Rectal smooth muscle tissue (tissue), 1 donor: ENCODE measurements at regions not wholly inside any gene's neighbourhood (a gene's known extent, or its start where the extent isn't known, plus 50 kb on each side); places are given as distances from the start of the nearest gene placed in this dataset.

ENCODE experiments used
- H3K27ac ChIP-seq: one replicate; pipeline ENCODE4 v1.7.0; 2013; ENCODE audit warnings: low read depth, low read length, inconsistent platforms
- H3K27me3 ChIP-seq: one replicate; pipeline ENCODE4 v1.7.0; 2013; ENCODE audit warnings: low read length; ENCODE audit not compliant: control insufficient read depth, insufficient read depth
- H3K36me3 ChIP-seq: one replicate; pipeline ENCODE4 v1.7.0; 2013; ENCODE audit warnings: low read length; ENCODE audit not compliant: control insufficient read depth, insufficient read depth
- H3K4me1 ChIP-seq: one replicate; pipeline ENCODE4 v1.7.0; 2013; ENCODE audit warnings: low read length; ENCODE audit not compliant: control insufficient read depth, insufficient read depth
- H3K4me3 ChIP-seq: one replicate; pipeline ENCODE4 v1.7.0; 2013; ENCODE audit warnings: low read length
- H3K9ac ChIP-seq: one replicate; pipeline ENCODE4 v1.7.0; 2013; ENCODE audit warnings: low read length

DNA sequence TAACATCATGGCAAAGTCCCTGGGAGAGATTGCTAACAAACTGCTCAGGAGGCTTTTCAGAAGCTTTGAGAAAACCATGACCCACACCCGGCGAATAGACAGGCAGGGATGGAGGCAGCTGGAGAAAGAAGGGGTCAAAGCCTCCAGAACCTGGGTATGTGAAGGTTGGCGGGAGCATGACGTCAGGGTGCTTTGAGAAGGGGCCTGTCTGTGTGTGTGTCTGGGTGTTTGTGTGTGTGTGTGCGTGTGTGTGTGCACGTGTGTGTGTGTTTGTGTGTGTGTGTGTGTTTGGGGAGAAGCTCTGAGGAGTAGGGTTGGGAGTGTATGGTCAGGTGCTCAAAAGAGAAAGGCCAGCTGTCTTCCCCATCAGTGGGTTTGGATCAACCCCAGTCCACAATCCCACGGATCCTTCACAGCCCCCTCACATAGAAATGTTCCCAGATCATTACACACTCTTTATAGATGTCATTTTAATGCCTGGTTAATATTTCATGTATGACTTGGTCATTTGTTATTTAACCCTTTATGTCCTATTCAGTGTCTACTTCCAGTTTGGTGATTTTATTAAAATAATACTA lies 254.1 kb upstream of the SMIM21 start:
- Histone ChIP-seq H3K36me3 (no peaks in the 10 kb centered on the region), H3K9ac (no peak overlapping the region), H3K4me1 (peaks cover 2% of the 10 kb centered on the region), H3K27ac (no peak overlapping the region), H3K4me3 (no peak overlapping the region), H3K27me3 (no peaks in the 10 kb centered on the region)

DNA sequence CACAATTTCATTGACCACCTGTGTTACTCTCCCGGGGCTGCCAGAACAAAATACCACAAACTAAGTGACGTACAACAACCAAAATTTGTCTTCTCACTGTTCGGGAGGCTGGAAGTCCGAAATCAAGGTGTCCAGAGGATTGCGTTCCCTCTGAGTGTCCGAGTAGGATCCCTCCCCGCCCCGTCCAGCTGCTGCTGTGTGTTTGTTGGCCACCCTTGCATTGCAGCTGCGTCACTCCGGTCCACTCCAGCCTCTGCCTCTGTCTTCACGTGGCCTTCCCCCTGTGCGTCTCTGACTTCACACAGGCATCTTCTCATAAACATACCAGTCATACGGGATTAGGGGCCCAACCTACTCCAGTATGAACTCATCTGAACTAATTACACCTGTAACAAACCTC lies 251.8 kb upstream of the SMIM21 start:
- H3K9ac ChIP-seq = no peak overlapping the region
- H3K4me3 ChIP-seq = no peak overlapping the region
- H3K27ac ChIP-seq = no peak overlapping the region
- H3K36me3 ChIP-seq = no peaks in the 10 kb centered on the region
- H3K27me3 ChIP-seq = no peaks in the 10 kb centered on the region
- no peaks in the 10 kb centered on the region for H3K4me1 ChIP-seq

DNA sequence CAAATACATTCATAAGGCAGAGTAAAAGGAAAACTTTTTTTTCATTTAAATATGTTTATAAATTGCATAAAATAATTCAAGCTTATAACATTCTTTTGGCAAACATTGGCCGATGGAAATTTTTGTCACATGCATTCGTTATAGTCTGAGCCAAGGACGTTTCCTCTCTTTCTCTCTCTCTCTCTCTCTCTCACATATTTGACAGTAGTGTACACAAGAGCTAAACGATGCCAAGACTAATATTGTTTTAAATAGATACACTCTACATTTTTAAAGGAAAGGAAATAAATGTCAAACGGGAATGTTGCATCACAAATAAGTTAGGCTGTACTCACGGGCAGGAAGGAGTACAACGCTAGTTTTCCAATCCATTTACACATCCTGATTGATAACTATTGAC lies 251.1 kb upstream of the SMIM21 start:
- H3K4me3 ChIP-seq = no peak overlapping the region
- no peaks in the 10 kb centered on the region for H3K27me3 ChIP-seq
- no peaks in the 10 kb centered on the region for H3K36me3 ChIP-seq
- H3K4me1 ChIP-seq = no peaks in the 10 kb centered on the region
- H3K9ac ChIP-seq = no peak overlapping the region
- H3K27ac ChIP-seq = no peak overlapping the region

DNA sequence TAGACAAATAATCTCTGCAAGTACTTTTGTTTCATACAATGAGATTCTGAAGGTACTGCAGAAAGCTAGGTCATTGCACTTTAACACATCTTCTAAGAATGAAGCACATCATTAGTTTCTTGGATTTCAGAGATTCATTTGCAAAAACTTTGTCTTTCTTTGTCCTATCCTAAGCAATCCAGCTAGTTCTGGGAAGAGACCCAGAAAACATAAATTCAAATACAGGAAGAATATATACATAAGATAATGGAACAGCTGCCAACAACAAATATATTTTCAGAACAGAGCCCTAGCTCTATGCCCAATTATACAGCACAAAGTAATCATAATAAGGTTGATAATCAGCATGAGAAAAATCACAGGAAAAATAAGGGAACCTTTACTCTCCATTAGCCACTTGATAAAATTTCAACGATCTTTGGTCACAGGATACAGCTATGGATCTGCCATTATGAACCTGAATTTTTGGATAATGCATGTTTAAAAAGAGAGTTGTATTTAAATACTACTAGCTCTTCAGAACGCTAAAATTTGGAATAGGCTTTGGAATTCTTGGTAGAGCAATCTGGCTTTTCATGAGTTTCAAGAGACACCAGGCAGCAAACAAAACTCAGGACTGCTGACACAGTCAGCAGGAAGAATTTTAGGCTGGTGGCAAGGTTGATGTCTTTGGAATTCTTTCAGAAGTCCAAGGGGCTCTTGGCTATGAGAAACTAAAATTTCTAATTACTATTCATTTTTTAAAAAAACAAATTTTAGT lies 250.4 kb upstream of the SMIM21 start:
- H3K27ac ChIP-seq = no peak overlapping the region

DNA sequence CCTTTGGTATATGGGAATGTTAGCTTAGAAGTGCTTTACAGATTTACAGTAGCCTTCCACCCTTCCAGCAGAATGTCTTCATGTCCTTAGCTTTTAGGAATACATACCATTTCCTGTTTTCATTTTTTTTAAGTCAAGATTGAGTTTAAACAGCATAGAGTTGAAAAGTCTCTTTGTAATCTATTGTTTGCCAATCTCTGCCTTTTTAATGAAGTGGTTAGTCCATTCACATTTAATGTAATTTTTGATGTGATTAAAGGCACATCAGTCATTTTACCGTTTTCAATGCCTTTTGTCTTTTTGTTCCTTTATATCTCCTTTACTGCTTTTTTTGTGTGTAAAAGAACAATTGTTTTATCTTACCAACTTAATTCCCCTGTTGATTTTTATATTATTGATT lies 233.4 kb upstream of the SMIM21 start:
- no peak overlapping the region for H3K27ac ChIP-seq
- no peaks in the 10 kb centered on the region for H3K27me3 ChIP-seq
- H3K4me1 ChIP-seq = no peaks in the 10 kb centered on the region
- H3K9ac ChIP-seq = no peak overlapping the region
- no peaks in the 10 kb centered on the region for H3K36me3 ChIP-seq
- no peak overlapping the region for H3K4me3 ChIP-seq

More for the DNA sequence above, 250.4 kb upstream of the SMIM21 start:
- Histone ChIP-seq H3K4me3 (no peak overlapping the region), H3K9ac (no peak overlapping the region), H3K4me1 (no peaks in the 10 kb centered on the region), H3K27me3 (no peaks in the 10 kb centered on the region), H3K36me3 (no peaks in the 10 kb centered on the region)

DNA sequence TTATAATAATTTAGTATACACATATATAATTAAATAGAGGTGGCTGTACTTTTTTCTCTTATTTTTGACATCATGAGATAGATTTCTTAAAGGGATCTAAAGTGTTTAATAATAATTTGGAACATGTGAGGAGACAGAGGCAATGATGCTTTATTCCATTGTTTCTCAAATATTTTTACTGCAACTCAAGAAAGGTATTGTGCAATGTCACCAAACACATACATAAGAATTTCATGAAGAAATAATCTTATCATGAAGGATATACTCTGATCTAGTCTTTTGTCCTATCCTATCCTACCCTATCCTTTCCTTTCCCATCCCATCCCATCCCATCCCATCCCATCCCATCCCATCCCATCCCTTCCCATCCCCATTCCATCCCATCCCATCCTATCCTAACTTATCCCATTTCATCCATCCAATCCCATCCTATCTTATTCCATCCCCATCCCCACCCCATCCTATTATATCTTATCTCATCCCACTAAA lies 232.1 kb upstream of the SMIM21 start:
- Histone ChIP-seq H3K36me3 (no peaks in the 10 kb centered on the region), H3K4me1 (no peaks in the 10 kb centered on the region), H3K27me3 (no peaks in the 10 kb centered on the region), H3K27ac (no peak overlapping the region), H3K9ac (no peak overlapping the region), H3K4me3 (no peak overlapping the region)

GRCh38 chr18:75658330-75658729 lies 230.8 kb upstream of the SMIM21 start:
- Histone ChIP-seq H3K27me3 (no peaks in the 10 kb centered on the region), H3K4me3 (no peak overlapping the region), H3K4me1 (no peaks in the 10 kb centered on the region)

DNA sequence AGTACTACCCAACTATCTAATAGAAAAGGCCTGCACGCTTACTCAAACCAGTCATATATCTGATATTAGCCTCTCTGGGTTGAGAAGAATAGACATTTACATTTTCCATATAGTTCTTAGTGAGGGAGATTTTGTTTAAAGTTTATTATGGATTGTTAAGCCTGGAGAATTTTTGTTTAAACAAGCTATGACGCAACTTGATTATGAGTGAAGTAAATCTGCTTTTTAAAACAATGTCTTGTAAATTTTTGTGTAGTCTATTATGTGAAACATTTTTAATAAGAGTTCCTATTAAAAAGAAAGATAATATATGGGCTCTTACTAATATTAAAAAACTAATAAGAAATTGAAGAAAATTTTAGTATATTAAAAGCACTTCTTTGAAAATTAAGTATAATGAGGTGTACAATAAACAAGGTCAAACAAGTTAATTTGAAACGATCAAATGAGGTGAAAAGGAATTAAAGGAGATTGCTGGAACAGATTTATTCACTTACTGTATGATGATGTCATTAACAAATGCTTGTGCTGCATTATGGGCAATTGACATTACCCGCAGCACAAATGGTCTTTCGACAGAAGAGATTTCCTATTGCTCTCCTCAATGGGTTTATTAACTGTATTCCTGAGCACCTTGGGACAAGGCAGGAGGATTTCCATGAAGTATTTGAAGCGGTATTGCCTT lies 229.2 kb upstream of the SMIM21 start:
- H3K27me3 ChIP-seq = no peaks in the 10 kb centered on the region
- no peaks in the 10 kb centered on the region for H3K36me3 ChIP-seq
- H3K9ac ChIP-seq = no peak overlapping the region
- no peak overlapping the region for H3K27ac ChIP-seq
- no peaks in the 10 kb centered on the region for H3K4me1 ChIP-seq
- H3K4me3 ChIP-seq = no peak overlapping the region

More at GRCh38 chr18:75658330-75658729, 230.8 kb upstream of the SMIM21 start:
- Histone ChIP-seq H3K36me3 (no peaks in the 10 kb centered on the region), H3K27ac (no peak overlapping the region), H3K9ac (no peak overlapping the region)

DNA sequence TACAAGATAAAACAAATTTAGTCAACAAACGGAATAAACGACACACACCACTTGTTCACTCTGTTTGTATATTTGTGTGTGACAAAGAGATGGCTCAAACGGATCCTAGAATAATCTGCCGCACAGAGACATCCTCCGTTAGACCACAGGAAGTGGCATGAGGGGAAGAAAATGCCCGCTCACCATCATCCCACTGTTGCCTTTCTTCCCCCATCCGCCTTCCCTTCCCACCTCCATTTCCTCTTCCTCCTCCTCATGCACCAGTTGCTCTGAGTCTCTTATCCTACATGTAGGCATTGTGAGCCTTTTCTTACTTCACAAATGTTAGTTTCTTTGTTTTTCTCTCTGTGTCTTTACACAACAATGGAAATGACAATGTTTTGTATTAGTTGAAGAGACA lies 228.5 kb upstream of the SMIM21 start:
- H3K9ac ChIP-seq = no peak overlapping the region
- H3K27ac ChIP-seq = no peak overlapping the region
- H3K27me3 ChIP-seq = no peaks in the 10 kb centered on the region
- H3K4me3 ChIP-seq = no peak overlapping the region
- H3K36me3 ChIP-seq = no peaks in the 10 kb centered on the region
- H3K4me1 ChIP-seq = no peaks in the 10 kb centered on the region

DNA sequence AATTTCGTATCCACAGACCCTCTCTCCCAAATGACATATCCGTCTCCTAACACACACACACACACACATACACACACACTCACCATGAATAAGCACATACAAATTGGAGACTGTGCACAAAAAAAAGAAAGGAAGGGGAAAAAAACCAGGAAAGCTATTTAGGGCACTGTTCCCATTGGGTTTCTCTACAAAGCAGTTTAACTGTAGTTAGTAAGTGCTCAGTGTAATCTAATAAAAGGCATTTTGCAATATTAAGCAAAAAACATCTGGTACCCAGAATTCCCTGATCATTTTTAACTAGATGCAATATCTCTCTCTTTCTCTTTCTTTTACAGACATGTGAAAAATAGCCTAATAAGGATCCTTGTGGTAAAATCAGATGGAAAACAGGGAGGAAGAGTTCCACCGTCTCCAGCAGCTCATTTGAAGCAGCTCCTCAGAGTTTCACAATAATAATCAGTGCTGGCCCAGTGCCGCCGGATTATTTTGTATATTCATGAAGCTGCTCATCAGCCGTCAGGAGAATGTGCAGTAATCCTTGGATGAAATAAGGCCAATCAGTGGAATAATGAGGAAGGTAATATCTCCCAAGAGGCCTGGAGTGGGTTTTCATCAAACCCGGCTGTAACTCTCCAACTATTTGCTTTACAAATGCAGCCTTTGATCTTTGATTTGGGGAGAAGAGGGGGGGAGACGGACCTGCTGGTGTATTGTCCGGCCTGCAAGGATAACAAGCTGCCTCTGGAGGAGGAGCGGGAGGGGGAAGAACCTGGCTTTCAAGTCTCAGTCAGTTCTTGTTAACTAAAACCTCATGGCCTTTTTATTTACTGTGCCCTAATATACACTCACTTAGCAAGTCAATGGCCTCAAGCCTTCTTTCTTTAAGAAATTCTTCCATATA lies 227.6 kb upstream of the SMIM21 start:
- Histone ChIP-seq H3K36me3 (no peaks in the 10 kb centered on the region), H3K4me3 (no peak overlapping the region), H3K4me1 (no peaks in the 10 kb centered on the region), H3K27ac (no peak overlapping the region), H3K27me3 (no peaks in the 10 kb centered on the region), H3K9ac (no peak overlapping the region)

GRCh38 chr18:75654386-75654785 lies 226.9 kb upstream of the SMIM21 start:
- H3K9ac ChIP-seq = no peak overlapping the region
- no peak overlapping the region for H3K4me3 ChIP-seq
- H3K27ac ChIP-seq = no peak overlapping the region
- H3K4me1 ChIP-seq = no peaks in the 10 kb centered on the region
- no peaks in the 10 kb centered on the region for H3K36me3 ChIP-seq
- H3K27me3 ChIP-seq = no peaks in the 10 kb centered on the region

GRCh38 chr18:75652528-75652927 lies 225.0 kb upstream of the SMIM21 start:
- Histone ChIP-seq H3K36me3 (no peaks in the 10 kb centered on the region), H3K27ac (no peak overlapping the region), H3K27me3 (no peaks in the 10 kb centered on the region), H3K9ac (no peak overlapping the region), H3K4me1 (peaks cover 3% of the 10 kb centered on the region), H3K4me3 (no peak overlapping the region)
